HG02943 (cell line): ENCODE measurements at regions not wholly inside any gene's neighbourhood (a gene's known extent, or its start where the extent isn't known, plus 50 kb on each side); places are given as distances from the start of the nearest gene placed in this dataset.
"Not testable (repeated sequence)": the region's sequence is repeated elsewhere in the genome, so short reads cannot be mapped to it uniquely, and the experiment has no call there.

Experiments used
- ATAC-seq: cut with Tn5 transposase; IDR thresholded peaks from one replicate; pipeline ENCODE4 v1.9.1; 2021; ENCODE audit warnings: mild to moderate bottlenecking, low read depth, moderate library complexity; ENCODE audit not compliant: unreplicated experiment

- ATAC-seq = no peak
These were observed 276.2 kb upstream of the TNC start for GRCh38 chr9:115393976-115394775.

- no peak for ATAC-seq
These were observed 277.6 kb upstream of the TNC start for GRCh38 chr9:115395511-115396021.

GRCh38 chr9:115396071-115396529, 278.1 kb upstream of the TNC start:
- no peak for ATAC-seq

- ATAC-seq = no peak
These were observed 279.8 kb upstream of the TNC start for GRCh38 chr9:115397591-115398312.

GRCh38 chr9:115398313-115398650, 280.3 kb upstream of the TNC start:
- no peak for ATAC-seq

GRCh38 chr9:115398996-115399395, 281.0 kb upstream of the TNC start:
- no peak for ATAC-seq

GRCh38 chr9:115400796-115401195, 282.8 kb upstream of the TNC start:
- no peak for ATAC-seq

- ATAC-seq = no peak
These were observed 283.9 kb upstream of the TNC start for GRCh38 chr9:115401756-115402327.

- no peak for ATAC-seq
These were observed 285.8 kb upstream of the TNC start for GRCh38 chr9:115403753-115404152.

- no peak for ATAC-seq
These were observed 286.4 kb upstream of the TNC start for GRCh38 chr9:115404311-115404710.

- ATAC-seq = no peak
These were observed 293.6 kb upstream of the TNC start for GRCh38 chr9:115411516-115411915.

- no peak for ATAC-seq
These were observed 294.1 kb upstream of the TNC start for GRCh38 chr9:115411993-115412452.

GRCh38 chr9:115412656-115413055, 294.7 kb upstream of the TNC start:
- ATAC-seq = no peak

GRCh38 chr9:115413304-115413703, 295.3 kb upstream of the TNC start:
- no peak for ATAC-seq

GRCh38 chr9:115413766-115414382, 295.9 kb upstream of the TNC start:
- no peak for ATAC-seq

- no peak for ATAC-seq
These were observed 296.6 kb upstream of the TNC start for GRCh38 chr9:115414561-115414960.

GRCh38 chr9:115415450-115415849, 297.5 kb upstream of the TNC start:
- ATAC-seq = no peak

- peak; percentile 50 for ATAC-seq
These were observed 298.3 kb upstream of the TNC start for GRCh38 chr9:115416299-115416698.

- not testable (repeated sequence) for ATAC-seq
These were observed 300.2 kb upstream of the TNC start for GRCh38 chr9:115418181-115418580.

GRCh38 chr9:115422932-115423440, 305.0 kb upstream of the TNC start:
- ATAC-seq = no peak

GRCh38 chr9:115423646-115424045, 305.7 kb upstream of the TNC start:
- ATAC-seq = no peak
